ENCODE measurements at regions not wholly inside any gene's neighbourhood (a gene's known extent, or its start where the extent isn't known, plus 50 kb on each side); places are given as distances from the start of the nearest gene placed in this dataset.

DNA sequence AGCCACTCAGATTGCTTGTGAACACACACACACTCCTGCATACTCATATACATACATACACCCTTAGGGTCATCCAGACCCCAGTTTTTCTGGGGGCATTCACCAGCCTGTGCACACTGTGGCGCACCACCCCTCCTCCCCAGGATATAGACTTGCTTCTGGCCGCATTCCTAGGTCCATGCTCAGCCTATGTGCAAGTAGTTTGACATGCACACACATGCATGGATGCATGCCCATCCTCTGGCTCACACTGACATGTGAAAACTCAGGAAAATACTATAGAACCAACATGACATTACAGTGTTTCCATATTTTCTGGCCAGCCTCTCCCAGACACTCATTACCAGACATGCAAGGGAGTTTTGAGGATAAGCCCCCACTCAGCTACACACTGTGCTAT lies 79.3 kb upstream of the POLG start:
- CTCF ChIA-PET: interaction anchor here (0.8 to 7.5 kb wide), 4 partner anchors 14 to 78 kb away, joined by 3 to 80 read pairs (median 30); no protein-coding TSS in a partner anchor
- no peak for DNase-seq (ENCODE audit: extremely low spot score)
- TF ChIP-seq, protein P1, sequence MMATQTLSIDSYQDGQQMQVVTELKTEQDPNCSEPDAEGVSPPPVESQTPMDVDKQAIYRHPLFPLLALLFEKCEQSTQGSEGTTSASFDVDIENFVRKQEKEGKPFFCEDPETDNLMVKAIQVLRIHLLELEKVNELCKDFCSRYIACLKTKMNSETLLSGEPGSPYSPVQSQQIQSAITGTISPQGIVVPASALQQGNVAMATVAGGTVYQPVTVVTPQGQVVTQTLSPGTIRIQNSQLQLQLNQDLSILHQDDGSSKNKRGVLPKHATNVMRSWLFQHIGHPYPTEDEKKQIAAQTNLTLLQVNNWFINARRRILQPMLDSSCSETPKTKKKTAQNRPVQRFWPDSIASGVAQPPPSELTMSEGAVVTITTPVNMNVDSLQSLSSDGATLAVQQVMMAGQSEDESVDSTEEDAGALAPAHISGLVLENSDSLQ (IDR thresholded peaks at IDR 0.05): no peak
- TF ChIP-seq BHLHE40 (IDR thresholded peaks at IDR 0.05; ENCODE audit: borderline replicate concordance): no peak
- no peak for TF ChIP-seq FOXA1 (IDR thresholded peaks at IDR 0.05)
- TF ChIP-seq TARDBP (IDR thresholded peaks at IDR 0.05): no peak
- TF ChIP-seq ZNF384 (IDR thresholded peaks at IDR 0.05): no peak
- TF ChIP-seq HDGF (IDR thresholded peaks at IDR 0.05; ENCODE audit: borderline replicate concordance): no peak
- TF ChIP-seq NFRKB (IDR thresholded peaks at IDR 0.05): no peak
- TF ChIP-seq ELF4 (IDR thresholded peaks at IDR 0.05): no peak
- no peak for TF ChIP-seq FOXK2 (IDR thresholded peaks at IDR 0.05)
- no peak for TF ChIP-seq SP1 (IDR thresholded peaks at IDR 0.05)
- no peak for TF ChIP-seq LEF1 (IDR thresholded peaks at IDR 0.05; ENCODE audit: borderline replicate concordance)
- TF ChIP-seq FOXM1 (IDR thresholded peaks at IDR 0.05; ENCODE audit: borderline replicate concordance): no peak
- no peak for TF ChIP-seq L3MBTL2 (conservative IDR thresholded peaks at IDR 0.05)
- TF ChIP-seq CTBP1 (IDR thresholded peaks at IDR 0.05; ENCODE audit: borderline replicate concordance): no peak
- POLR2A ChIA-PET: no interaction called here

DNA sequence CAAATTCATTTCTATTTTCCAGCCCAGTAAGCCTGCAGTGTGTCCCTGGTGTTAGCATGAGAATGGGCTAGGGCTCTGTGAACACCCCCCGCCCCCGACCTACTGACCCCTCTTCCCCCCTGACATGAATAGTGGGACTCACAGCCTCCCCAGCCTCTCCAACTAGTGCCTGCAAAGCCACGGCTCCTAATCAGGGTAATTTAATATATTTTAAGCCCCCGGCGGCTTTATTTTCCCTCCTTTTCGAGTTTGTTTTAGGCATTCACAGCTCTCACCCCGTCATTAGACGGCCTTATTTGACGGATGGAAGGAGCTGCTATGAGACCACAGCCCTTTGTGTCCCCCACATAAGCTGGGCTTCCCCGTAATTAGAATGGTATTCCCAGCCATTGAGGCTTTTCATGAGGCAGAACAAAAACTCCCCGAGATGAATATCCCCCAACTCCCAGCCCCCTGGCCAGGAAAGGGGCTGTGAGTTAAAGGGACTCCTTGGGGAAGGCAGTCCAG lies 78.3 kb upstream of the POLG start:
- ChIA-PET POLR2A (no interaction called here), CTCF (no interaction called here)
- DNase-seq (ENCODE audit: extremely low spot score): no peak
- no peak for TF ChIP-seq TARDBP (IDR thresholded peaks at IDR 0.05)
- TF ChIP-seq NFRKB (IDR thresholded peaks at IDR 0.05): no peak

DNA sequence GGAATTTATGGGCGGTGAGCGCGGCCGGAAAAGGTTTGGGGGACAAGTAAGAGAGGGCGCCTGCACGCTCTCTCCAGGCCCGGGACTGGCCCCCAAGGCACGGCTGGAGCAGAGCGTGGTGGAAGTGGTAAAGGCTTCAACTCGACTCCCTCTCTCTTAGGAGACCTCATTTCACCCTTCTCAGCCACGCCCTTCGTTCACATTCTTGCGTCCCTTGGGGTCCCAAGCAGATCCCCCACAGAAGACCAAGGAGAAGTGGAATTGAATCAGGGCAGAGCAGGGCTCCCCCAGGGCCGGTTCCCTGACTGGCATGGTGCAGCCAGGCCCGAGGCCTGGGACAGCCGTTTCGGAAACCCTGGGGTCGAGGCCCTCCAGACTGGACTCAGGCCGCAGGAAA lies 75.4 kb upstream of the POLG start:
- ChIA-PET POLR2A (no interaction called here), CTCF (interaction anchor here (1.6 kb wide), 1 partner anchor 10 kb away, joined by 3 read pairs; no protein-coding TSS in a partner anchor)
- no peak for DNase-seq (ENCODE audit: extremely low spot score)
- no peak for TF ChIP-seq ZNF384 (IDR thresholded peaks at IDR 0.05)
- no peak for TF ChIP-seq NFRKB (IDR thresholded peaks at IDR 0.05)
- TF ChIP-seq SUZ12 (IDR thresholded peaks at IDR 0.05): no peak
- TF ChIP-seq FOXM1 (IDR thresholded peaks at IDR 0.05; ENCODE audit: borderline replicate concordance): no peak
- TF ChIP-seq ELF4 (IDR thresholded peaks at IDR 0.05): no peak
- TF ChIP-seq LEF1 (IDR thresholded peaks at IDR 0.05; ENCODE audit: borderline replicate concordance): no peak
- TF ChIP-seq BHLHE40 (IDR thresholded peaks at IDR 0.05; ENCODE audit: borderline replicate concordance): no peak

DNA sequence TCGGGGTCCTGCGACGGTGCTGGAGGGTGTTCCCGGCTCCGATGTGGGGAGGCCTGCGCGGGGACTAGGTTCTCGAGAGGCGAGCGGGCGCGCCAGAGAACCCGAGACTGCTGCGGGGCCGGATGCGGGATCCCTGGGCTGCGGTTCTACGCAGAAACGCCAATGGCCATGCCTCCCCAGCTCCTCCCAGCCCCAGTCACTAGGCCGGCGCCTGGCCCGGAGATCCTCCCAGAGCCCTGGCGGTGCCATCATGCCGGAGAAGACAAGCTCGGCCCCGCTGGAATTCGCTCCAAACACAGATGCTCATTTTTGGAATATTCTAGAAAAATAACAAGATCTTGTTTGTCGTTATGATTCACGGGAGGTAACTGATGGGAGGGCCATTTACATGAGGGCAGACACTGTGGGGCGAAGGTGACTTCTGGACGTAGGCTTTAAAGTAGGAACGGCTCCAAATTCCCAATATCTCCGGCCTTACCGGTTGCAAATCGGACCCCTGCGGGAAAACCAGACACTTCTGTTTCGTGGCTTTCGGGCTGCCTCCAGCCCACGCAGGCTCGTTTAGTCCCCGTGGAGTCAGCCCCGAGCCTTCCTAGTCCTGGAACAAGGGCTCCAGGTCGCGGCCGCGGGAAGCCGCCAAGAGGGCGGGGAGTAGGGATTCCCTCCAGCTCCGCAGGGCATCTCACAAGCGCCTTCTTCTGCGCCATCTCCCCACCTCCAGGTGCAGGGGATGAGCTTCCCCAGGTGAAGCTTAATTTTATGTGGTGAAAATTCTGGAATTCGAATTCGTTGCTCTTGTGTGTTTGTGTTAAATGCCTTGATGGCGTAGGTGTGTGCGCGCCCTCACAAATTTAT lies 74.8 kb upstream of the POLG start:
- ChIA-PET CTCF (interaction anchor here (0.9 to 3.2 kb wide), 3 partner anchors 10 to 51 kb away, joined by 3 to 10 read pairs (median 3); no protein-coding TSS in a partner anchor), POLR2A (no interaction called here)
- no peak for DNase-seq (ENCODE audit: extremely low spot score)
- TF ChIP-seq HDGF (IDR thresholded peaks at IDR 0.05; ENCODE audit: borderline replicate concordance): no peak
- no peak for TF ChIP-seq FOXM1 (IDR thresholded peaks at IDR 0.05; ENCODE audit: borderline replicate concordance)
- no peak for TF ChIP-seq BHLHE40 (IDR thresholded peaks at IDR 0.05; ENCODE audit: borderline replicate concordance)
- no peak for TF ChIP-seq ARNT (IDR thresholded peaks at IDR 0.05)
- TF ChIP-seq CTBP1 (IDR thresholded peaks at IDR 0.05; ENCODE audit: borderline replicate concordance): no peak
- TF ChIP-seq ELF4 (IDR thresholded peaks at IDR 0.05): no peak
- TF ChIP-seq FOXK2 (IDR thresholded peaks at IDR 0.05): no peak

DNA sequence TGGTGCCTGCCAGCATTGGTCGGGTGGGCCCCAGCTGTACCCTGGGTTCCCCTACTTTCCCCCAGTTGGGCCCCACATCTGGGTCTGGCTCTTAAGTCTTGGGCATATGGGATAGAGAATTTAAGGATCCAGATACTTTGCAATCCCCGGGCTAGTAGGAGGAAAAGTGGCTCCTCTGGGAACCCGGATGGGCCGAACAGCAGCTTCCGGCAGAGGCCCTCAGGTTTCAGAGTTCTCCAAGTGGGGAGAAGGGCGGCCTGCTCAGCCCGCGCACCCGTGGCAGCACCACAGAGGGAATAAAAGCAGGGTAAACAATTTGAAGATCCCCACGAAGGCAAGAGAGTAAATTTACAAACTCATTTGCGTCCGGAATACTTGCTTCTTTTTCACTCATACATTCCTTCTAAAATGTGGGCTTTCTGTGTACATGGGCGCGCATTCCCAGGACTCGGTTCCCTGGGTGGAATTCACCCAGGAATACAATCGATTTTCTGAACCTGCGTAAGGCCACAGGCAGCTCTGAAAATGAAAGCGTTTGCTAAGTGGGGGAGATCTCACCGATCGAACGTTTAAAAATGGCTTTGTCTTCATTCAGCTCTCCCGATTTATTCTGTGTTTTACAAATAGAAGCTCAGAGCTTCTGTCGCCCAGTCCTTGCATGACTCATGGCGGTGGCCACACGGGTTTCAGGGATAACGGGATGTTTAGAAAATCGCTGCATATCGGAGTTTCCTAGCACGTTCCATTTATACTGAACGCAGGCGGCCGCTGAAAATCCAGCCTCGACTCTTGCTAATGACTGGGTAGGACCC lies 74.0 kb upstream of the POLG start:
- TF ChIP-seq, protein P1 (IDR thresholded peaks at IDR 0.05): no peak
- TF ChIP-seq ELF4 (IDR thresholded peaks at IDR 0.05) (no peak), SUZ12 (IDR thresholded peaks at IDR 0.05) (no peak), LEF1 (IDR thresholded peaks at IDR 0.05; ENCODE audit: borderline replicate concordance) (no peak), TARDBP (IDR thresholded peaks at IDR 0.05) (no peak), BHLHE40 (IDR thresholded peaks at IDR 0.05; ENCODE audit: borderline replicate concordance) (no peak), SP1 (IDR thresholded peaks at IDR 0.05) (no peak), NFRKB (IDR thresholded peaks at IDR 0.05) (no peak), ZNF384 (IDR thresholded peaks at IDR 0.05) (no peak), CTBP1 (IDR thresholded peaks at IDR 0.05; ENCODE audit: borderline replicate concordance) (no peak), ARNT (IDR thresholded peaks at IDR 0.05) (no peak)
- ChIA-PET CTCF (interaction anchor here (0.9 to 3.2 kb wide), 4 partner anchors 8 to 50 kb away, joined by 3 to 10 read pairs (median 4); no protein-coding TSS in a partner anchor), POLR2A (no interaction called here)
- DNase-seq (ENCODE audit: extremely low spot score): no peak

- CTCF ChIA-PET: interaction anchor here (1.6 to 3.2 kb wide), 2 partner anchors 9 to 48 kb away, joined by 5 to 10 read pairs; no protein-coding TSS in a partner anchor
- POLR2A ChIA-PET: no interaction called here
- DNase-seq (ENCODE audit: extremely low spot score): no peak
- no peak for TF ChIP-seq FOXK2 (IDR thresholded peaks at IDR 0.05)
- no peak for TF ChIP-seq NFRKB (IDR thresholded peaks at IDR 0.05)
- TF ChIP-seq TARDBP (IDR thresholded peaks at IDR 0.05): no peak
- no peak for TF ChIP-seq BHLHE40 (IDR thresholded peaks at IDR 0.05; ENCODE audit: borderline replicate concordance)
- TF ChIP-seq SP1 (IDR thresholded peaks at IDR 0.05): no peak
- no peak for TF ChIP-seq FOXM1 (IDR thresholded peaks at IDR 0.05; ENCODE audit: borderline replicate concordance)
- no peak for TF ChIP-seq CTBP1 (IDR thresholded peaks at IDR 0.05; ENCODE audit: borderline replicate concordance)
- no peak for TF ChIP-seq L3MBTL2 (conservative IDR thresholded peaks at IDR 0.05)
- TF ChIP-seq ZNF384 (IDR thresholded peaks at IDR 0.05): no peak
- no peak for TF ChIP-seq FOXA1 (IDR thresholded peaks at IDR 0.05)
- TF ChIP-seq LEF1 (IDR thresholded peaks at IDR 0.05; ENCODE audit: borderline replicate concordance): no peak
These were observed 72.5 kb upstream of the POLG start for GRCh38 chr15:89406940-89407607.

Measured in HEK293T (cell line).